Right lobe of liver (tissue), 6 donors: ENCODE measurements at regions not wholly inside any gene's neighbourhood (a gene's known extent, or its start where the extent isn't known, plus 50 kb on each side); places are given as distances from the start of the nearest gene placed in this dataset.

ENCODE experiments used
- ATAC-seq, 4 donors: fragments of 200-7000 bp; cut with Tn5 transposase; one replicate each; pipeline ENCODE4 v1.9.1; 2020; ENCODE audit warnings: mild to moderate bottlenecking in 4 of 4, moderate library complexity in 4 of 4
- DNase-seq, 3 donors: peaks; one replicate each; pipeline ENCODE4 v3.0.0-alpha.2; 2020
- H3K27ac ChIP-seq, 3 donors: fragments of 200-600 bp; one replicate each; pipeline ENCODE4 v1.8.0; 2022
- H3K27me3 ChIP-seq, 2 donors: fragments of 200-600 bp; one replicate each; pipeline ENCODE4 v1.8.0; 2022
- H3K36me3 ChIP-seq, 4 donors: fragments of 200-600 bp; sonication (generic) in 1 of 4; one replicate each; pipeline versions ENCODE4 v1.5.1 to v1.8.0; 2017 to 2022; ENCODE audit warnings: control low read depth in 1 of 4
- H3K4me1 ChIP-seq, 4 donors: fragments of 200-600 bp; sonication (generic) in 1 of 4; one replicate each; pipeline versions ENCODE4 v1.5.1 to v1.8.0; 2017 to 2022; ENCODE audit warnings: control low read depth in 1 of 4
- H3K4me3 ChIP-seq, 3 donors: fragments of 200-600 bp; one replicate each; pipeline ENCODE4 v1.8.0; 2022
- H3K9me3 ChIP-seq, 4 donors: fragments of 200-600 bp; sonication (generic) in 1 of 4; one replicate each; pipeline versions ENCODE4 v1.5.1 to v1.8.0; 2017 to 2022; ENCODE audit warnings: control low read depth in 1 of 4
- CTCF ChIP-seq, 4 donors: fragments of 200-600 bp in 3 of 4; fragments of 450-650 bp in 1 of 4; IDR thresholded peaks; one replicate each; pipeline versions ENCODE4 v1.5.1 to v1.8.0; 2016 to 2022; ENCODE audit warnings: antibody characterized with exemption in 4 of 4, mild to moderate bottlenecking in 2 of 4
- POLR2A ChIP-seq: fragments of 450-650 bp; IDR thresholded peaks from one replicate; pipeline ENCODE4 v1.6.1; 2017; ENCODE audit warnings: antibody characterized with exemption, mild to moderate bottlenecking
- WGBS: methylation state at CpG from one replicate; pipeline ENCODE4 v1.1.6; 2018; ENCODE audit warnings: low coverage, low lambda C conversion rate; ENCODE audit not compliant: insufficient coverage; ENCODE audit errors: missing lambda C conversion rate; 5-methylcytosine and 5-hydroxymethylcytosine counted together
- intact Hi-C, 2 donors: fragments of 100-400 bp; cut with DNase I; formaldehyde crosslinking; loops; one replicate each; pipeline versions ENCODE4 v1.11.2 to v1.14.1; 2022
- donor health status: DM: no; HTN: yes; CAD: no.
- donor health status: DM: no; HTN: no; CAD: no.
- donor health status: DM: no; HTN: no; CAD: no.
- donor health status: DM: no; HTN: yes; CAD: no.
- donor health status: DM: no; HTN: yes; CAD: no.

- Histone ChIP-seq H3K27ac (no peak overlapping the region), H3K36me3 (no peaks in the 10 kb centered on the region), H3K9me3 (no peaks in the 10 kb centered on the region), H3K4me1 (no peaks in the 10 kb centered on the region), H3K4me3 (no peak overlapping the region), H3K27me3 (no peaks in the 10 kb centered on the region)
- ATAC-seq (no peak), DNase-seq (no peak)
- intact Hi-C loops: no loop called here
- 42% methylated on average over 3 of the region's 7 CpGs for WGBS
- TF ChIP-seq POLR2A (no peak), CTCF (IDR thresholded peaks at IDR 0.05) (no peak)
Measured at GRCh38 chr20:60803335-60804055, 448.6 kb upstream of the CDH4 start.

GRCh38 chr20:60804240-60804917 is 447.7 kb upstream of the CDH4 start:
- TF ChIP-seq POLR2A: no peak
- no peak for TF ChIP-seq CTCF (IDR thresholded peaks at IDR 0.05)
- no peak overlapping the region for H3K4me3 ChIP-seq
- H3K27ac ChIP-seq: no peak overlapping the region
- no peak for ATAC-seq
- H3K4me1 ChIP-seq: no peaks in the 10 kb centered on the region
- DNase-seq: no peak
- 19% methylated on average over 4 of the region's 4 CpGs for WGBS
- no peaks in the 10 kb centered on the region for H3K27me3 ChIP-seq
- H3K36me3 ChIP-seq: no peaks in the 10 kb centered on the region
- intact Hi-C loops: no loop called here
- no peaks in the 10 kb centered on the region for H3K9me3 ChIP-seq

GRCh38 chr20:60804918-60805630 is 447.0 kb upstream of the CDH4 start:
- ATAC-seq: no peak
- no peak overlapping the region for H3K27ac ChIP-seq
- 13% methylated on average over 11 of the region's 11 CpGs for WGBS
- H3K36me3 ChIP-seq: no peaks in the 10 kb centered on the region
- H3K4me3 ChIP-seq: no peak overlapping the region
- intact Hi-C loops: no loop called here
- no peak for DNase-seq
- H3K4me1 ChIP-seq: no peaks in the 10 kb centered on the region
- H3K9me3 ChIP-seq: no peaks in the 10 kb centered on the region
- TF ChIP-seq CTCF (IDR thresholded peaks at IDR 0.05) (no peak), POLR2A (no peak)
- H3K27me3 ChIP-seq: no peaks in the 10 kb centered on the region

GRCh38 chr20:60806354-60806753 is 445.7 kb upstream of the CDH4 start:
- TF ChIP-seq POLR2A (no peak), CTCF (IDR thresholded peaks at IDR 0.05) (no peak)
- ATAC-seq (no peak), DNase-seq (no peak)
- Histone ChIP-seq H3K9me3 (no peaks in the 10 kb centered on the region), H3K27ac (no peak overlapping the region), H3K4me3 (no peak overlapping the region), H3K36me3 (no peaks in the 10 kb centered on the region), H3K4me1 (no peaks in the 10 kb centered on the region), H3K27me3 (no peaks in the 10 kb centered on the region)
- intact Hi-C loops: no loop called here
- WGBS: 59% methylated on average over 6 of the region's 6 CpGs
